ENCODE measurements at regions not wholly inside any gene's neighbourhood (a gene's known extent, or its start where the extent isn't known, plus 50 kb on each side); places are given as distances from the start of the nearest gene placed in this dataset.

GRCh38 chr14:84969501-84969900 is 560.4 kb upstream of the FLRT2 start:
- TF ChIP-seq CTCF (IDR thresholded peaks at IDR 0.05): no peak
- TF ChIP-seq POLR2A (IDR thresholded peaks at IDR 0.05): no peak
